NCI-H2227 (cell line): ENCODE measurements at regions not wholly inside any gene's neighbourhood (a gene's known extent, or its start where the extent isn't known, plus 50 kb on each side); places are given as distances from the start of the nearest gene placed in this dataset.

Experiments used
- DNase-seq: peaks from one replicate; lab custom pipeline; 2025; ENCODE audit not compliant: unreplicated experiment; lab: John Stamatoyannopoulos, UW

DNA sequence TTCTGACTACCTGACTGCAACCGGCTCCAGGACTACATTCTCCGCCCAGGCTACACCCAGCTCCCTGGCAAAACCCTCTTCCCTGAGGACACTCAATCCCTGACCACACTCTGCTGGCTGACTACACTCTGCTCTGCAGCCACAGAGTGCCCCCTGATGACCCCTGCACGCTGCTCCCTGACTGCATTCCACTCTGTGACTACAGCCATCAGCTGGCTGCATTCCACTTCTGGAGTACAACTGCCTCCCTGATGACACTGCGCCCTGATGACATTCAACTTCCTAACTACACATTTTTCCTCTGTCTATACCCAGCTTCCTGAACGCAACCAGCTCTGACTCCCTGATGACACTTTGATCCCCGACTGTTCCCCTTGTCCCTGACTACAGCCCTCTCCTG, 71.3 kb upstream of the NRXN1 start:
- DNase-seq, result no peak

DNA sequence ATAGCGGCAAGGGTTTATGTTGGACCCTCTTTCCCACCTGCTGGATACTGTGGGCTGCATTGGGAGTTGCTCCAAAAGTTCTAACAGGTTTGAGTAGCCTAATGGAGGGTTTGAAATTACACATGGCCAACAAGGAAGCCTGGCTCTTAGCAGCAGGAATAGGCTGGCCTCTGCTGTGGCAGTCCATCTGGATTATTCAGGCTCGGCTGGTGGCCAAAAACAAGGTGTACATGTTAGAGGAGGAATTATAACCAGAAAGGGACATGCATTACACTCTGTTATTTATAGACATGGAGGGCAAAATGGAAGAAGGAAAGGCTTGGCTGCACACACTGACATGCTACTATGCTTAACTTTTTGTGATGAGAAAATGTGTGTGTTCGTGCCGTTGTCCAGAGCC, 61.1 kb upstream of the NRXN1 start:
- DNase-seq, result no peak

DNA sequence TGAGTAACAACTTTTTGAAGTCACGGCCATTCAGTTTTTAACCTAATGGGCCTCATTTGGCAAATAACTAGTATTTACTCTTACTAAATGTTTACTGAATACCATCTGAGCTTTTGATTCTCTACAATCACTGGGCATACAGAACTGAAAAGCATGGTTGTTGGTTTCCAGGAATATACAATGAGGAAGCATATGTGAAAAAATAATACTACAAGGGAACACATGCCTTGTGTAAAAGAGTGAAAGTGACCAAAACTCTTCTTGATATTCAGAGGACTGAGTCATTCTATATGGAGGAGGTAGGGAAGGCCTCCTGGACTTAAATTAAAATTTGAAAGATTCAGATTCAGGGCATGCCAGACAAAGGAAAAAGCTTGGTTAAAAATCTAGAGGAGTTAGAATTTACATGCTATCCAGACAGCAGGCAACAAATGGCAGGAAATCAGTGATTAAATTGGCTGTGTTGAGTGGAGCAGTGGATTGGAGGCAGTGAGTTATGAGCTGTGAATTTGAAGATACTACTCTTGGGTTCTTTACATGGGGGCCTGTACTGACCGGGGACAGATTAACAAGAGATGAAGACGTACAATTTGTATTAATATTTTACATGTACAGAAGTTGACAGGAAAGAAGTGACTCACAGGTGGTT, 53.6 kb upstream of the NRXN1 start:
- no peak for DNase-seq

DNA sequence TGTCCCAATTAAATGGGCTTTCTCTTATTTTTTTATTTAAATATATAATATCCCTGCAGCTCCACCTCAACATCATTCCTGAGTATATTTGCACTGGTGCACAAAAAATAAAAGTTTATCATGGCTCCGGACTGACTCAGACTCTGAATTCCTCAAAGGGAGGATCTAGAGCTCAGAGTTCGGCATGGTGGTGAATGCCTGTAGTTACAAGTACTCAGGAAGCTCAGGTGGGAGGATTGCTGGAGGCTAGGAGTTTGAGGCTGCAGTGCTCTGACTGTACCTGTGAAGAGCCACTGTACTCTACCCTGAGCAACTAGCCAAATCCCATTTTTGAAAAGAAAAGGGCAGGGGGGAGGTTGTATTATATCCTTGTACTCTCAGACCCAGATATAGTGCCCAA, 52.8 kb upstream of the NRXN1 start:
- DNase-seq, result no peak
